GM18519 (cell line): ENCODE measurements at regions not wholly inside any gene's neighbourhood (a gene's known extent, or its start where the extent isn't known, plus 50 kb on each side); places are given as distances from the start of the nearest gene placed in this dataset.
"Not testable (repeated sequence)": the region's sequence is repeated elsewhere in the genome, so short reads cannot be mapped to it uniquely, and the experiment has no call there.

ENCODE experiments used
- ATAC-seq: cut with Tn5 transposase; IDR thresholded peaks from one replicate; pipeline ENCODE4 v1.9.1; 2021; ENCODE audit warnings: mild to moderate bottlenecking, moderate library complexity; ENCODE audit not compliant: unreplicated experiment, low FRiP score

DNA sequence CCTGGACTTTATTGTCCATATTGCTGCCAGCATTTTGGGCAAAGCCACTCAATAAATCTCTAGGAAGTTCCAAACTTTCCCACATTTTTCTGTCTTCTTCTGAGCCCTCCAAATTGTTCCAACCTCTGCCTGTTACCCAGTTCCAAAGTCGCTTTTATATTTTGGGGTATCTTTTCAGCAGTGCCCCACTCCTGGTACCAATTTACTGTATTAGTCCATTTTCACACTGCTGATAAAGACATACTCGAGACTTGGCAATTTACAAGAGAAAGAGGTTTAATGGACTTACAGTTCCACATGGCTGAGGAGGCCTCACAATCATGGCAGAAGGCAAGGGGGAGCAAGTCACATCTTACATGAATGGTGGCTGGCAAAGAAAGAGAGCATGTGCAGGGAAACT, 53.4 kb downstream of the AHSP start:
- not testable (repeated sequence) for ATAC-seq

DNA sequence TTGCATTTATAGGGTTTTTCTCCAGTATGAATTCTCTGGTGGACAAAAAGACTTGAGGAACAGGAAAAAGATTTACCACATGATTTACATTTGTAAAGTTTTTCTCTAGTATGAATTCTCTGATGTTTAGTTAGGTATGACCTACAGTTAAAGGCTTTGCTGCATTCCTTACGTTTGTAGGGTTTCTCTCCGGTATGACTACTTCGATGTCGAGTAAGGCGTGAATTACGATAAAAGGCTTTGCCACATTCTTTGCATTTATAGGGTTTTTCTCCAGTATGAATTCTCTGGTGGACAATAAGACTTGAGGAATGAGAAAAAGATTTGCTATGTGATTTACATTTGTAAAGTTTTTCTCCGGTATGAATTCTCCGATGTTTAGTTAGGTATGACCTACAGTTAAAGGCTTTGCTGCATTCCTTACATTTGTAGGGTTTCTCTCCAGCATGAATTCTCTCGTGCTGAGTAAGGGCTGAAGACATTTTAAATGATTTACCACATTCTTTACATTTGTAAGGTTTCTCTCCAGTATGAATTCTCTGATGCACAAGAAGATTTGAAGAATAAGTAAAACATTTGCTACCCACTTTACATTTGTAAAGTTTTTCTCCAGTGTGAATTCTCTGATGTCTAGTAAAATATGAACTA, 74.2 kb downstream of the AHSP start:
- not testable (repeated sequence) for ATAC-seq

- ATAC-seq, result no peak
Observed at GRCh38 chr16:31618130-31618529, 90.4 kb downstream of the AHSP start.

DNA sequence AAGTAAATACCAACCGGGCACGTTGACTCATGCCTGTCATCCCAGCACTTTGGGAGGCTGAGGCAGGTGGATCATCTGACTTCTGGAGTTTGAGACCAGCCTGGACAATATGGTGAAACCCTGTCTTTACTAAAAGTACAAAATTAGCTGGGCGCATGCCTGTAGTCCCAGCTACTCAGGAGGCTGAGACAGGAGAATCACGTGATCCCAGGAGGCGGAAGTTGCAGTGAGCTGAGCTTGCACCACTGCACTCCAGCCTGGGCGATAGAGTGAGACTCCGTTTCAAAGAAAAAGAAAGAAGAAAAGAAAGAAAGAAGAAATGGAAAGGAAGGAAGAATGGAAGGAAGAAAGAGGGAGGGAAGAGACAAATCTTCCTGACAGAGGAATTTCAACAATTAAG, 108.7 kb downstream of the AHSP start:
- ATAC-seq, result no peak

- no peak for ATAC-seq
Observed at GRCh38 chr16:31641279-31641678, 113.6 kb downstream of the AHSP start.

DNA sequence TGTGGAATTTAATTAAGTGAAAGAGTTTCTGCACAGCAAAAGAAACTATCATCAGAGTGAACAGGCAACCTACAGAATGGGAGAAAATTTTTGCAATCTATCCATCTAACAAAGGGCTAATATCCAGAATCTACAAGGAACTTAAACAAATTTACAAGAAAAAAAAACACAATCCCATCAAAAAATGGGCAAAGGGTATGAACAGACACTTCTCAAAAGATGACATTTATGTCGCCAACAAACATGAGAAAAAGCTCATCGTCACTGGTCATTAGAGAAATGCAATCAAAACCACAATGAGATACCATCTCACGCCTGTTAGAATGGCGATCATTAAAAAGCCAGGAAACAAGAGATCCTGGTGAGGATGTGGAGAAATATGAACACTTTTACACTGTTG, 128.0 kb downstream of the AHSP start:
- ATAC-seq, result not testable (repeated sequence)

- no peak for ATAC-seq
Observed at GRCh38 chr16:31664683-31665482, 137.2 kb downstream of the AHSP start.

DNA sequence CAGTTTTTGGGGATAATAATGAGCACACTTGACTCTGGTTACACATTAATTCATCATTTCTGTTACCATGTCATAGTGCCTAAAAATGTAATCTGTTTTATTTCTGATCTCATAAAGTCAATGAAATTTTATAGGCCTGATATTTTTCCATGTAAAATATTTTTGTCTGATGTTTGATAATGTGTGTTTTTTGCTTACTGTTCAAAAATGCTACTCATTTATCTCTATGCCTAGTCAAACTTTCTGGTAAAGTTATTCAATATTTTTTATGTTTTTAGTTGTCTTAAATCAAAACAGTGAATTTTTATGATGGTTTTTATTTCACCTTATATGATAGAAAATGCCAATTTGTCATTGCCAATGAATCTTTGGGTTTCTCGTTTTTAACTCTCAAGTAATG, 147.0 kb downstream of the AHSP start:
- no peak for ATAC-seq

DNA sequence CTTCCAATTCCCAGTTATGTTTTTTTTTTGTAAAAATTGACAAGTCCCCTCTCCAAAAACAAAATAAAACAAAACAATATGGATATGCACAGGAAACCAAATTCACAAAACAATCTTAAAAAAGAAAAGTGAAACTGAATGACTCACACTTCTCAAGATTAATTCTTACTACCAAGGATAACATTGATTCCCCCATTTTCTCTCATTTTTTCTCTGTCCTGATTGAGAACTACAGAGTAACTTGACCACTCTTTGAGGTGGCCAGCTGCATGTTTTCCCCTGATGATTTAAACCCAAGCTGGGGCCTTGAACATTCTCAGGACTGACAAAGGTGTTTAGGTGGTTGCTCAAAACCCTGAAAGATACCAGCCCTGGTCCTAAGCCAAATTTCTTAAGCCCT, 149.0 kb downstream of the AHSP start:
- ATAC-seq, result no peak

DNA sequence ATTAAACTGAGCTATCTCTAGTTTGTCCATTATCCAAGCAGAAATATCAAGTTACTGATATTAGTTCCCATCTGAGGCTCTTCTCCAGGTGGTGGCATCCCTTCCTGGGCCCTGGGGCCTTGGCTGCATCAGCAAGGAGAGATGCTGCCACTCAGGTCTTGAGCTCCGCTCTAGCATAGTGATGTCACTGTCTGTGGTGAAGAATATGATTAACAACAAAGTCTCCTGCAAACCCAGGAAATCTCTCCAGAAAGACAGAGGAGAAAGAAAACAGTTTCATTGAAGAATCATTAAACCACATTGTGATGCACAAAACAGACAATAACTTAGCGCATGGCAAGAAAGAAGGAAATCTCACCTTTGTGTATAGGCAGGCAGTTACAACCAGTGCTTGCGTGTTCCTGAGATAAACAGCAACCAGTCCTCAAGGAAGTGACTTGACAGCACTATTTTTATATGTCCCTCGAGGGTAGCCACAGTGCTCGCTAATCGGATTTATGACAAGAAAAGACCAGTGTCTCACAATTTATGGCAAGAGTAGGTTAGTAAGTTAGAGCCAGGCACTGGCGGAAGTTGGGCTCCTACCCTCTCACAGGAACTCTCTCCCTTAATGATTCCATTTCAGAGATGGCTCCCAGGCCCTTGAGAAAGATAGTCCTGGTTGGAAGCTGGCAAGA, 151.1 kb downstream of the AHSP start:
- ATAC-seq, result no peak

DNA sequence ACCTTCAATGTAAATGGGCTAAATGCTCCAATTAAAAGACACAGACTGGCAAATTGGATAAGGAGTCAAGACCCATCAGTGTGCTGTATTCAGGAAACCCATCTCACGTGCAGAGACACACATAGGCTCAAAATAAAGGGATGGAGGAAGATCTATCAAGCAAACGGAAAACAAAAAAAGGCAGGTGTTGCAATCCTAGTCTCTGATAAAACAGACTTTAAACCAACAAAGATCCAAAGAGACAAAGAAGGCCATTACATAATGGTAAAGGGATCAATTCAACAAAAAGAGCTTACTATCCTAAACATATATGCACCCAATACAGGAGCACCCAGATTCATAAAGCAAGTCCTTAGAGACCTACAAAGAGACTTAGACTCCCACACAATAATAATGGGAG, 161.6 kb downstream of the AHSP start:
- ATAC-seq, result not testable (repeated sequence)

DNA sequence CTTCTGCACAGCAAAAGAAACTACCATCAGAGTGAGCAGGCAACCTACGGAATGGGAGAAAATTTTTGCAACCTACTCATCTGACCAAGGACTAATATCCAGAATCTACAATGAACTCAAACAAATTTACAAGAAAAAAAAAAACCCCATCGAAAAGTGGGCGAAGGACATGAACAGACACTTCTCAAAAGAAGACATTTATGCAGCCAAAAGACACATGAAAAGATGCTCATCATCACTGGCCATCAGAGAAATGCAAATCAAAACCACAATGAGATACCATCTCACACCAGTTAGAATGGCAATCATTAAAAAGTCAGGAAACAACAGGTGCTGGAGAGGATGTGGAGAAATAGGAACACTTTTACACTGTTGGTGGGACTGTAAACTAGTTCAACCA, 164.6 kb downstream of the AHSP start:
- ATAC-seq, result not testable (repeated sequence)

DNA sequence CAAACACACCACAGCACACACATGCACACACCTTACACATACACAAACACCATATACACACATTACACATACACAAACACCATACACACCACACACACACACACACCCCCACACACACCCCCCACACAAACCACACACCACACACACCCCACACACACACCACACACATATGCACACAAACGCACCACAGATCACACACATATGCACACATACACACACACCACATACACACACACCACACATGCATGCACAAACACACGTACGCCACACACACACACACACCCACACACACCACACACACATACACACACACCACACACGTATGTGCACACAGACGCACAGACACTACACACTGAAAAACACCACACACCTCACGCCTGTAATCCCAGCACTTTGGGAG, 166.0 kb downstream of the AHSP start:
- no peak for ATAC-seq

DNA sequence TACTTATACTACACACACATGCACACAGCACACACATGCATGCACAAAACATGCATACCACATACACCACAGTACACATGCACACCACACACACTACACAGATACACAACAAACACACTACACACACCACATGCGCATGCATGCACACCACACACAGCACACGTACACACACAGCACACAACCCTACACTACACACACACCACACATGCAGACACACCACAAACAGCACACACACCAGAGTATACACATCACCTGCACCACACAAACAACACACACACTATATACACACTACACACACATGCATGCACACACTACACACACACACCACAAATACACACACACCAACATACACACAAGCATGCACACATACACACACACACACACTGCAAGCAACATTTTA, 166.8 kb downstream of the AHSP start:
- ATAC-seq, result no peak

GRCh38 chr16:31695667-31696066, 168.0 kb downstream of the AHSP start:
- ATAC-seq, result peak; percentile 56

- ATAC-seq, result no peak
Observed at GRCh38 chr16:31696968-31697743, 169.5 kb downstream of the AHSP start.

DNA sequence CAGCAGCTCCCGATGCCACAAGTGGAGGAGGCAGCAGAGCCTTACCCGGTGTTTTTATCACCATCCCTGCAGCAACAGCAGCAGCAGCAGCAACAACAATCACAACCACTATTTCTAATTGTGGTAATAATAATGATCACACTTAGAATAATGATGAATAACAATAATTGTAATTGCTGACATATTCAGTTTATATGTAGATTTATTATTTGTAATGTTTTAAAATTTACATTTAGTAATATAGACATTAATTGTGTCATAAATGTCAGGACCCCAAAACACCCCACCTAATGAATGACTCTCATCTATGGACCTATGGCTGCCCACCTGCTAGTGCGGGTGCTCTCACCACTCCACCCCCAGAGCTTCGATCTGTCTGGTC, 170.0 kb downstream of the AHSP start:
- ATAC-seq, result no peak

DNA sequence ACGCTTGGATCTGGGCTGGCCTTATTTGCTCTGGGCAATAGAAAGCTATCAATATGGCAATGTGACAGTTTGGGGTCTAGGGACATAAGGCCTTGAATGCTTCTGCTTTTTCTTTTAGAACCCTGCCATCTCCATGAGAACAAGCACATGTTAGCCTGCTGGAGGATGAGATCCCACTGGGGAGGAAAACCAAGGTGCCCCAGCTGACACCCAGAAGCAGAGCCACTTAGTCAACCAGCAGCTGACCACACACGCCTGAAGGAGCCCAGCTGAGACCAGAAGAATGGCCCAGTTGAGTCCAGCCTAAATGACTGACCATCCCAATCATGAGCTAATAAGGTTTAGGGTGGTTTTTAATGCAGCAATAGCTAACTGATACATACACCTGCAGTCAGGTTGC, 171.2 kb downstream of the AHSP start:
- no peak for ATAC-seq

- no peak for ATAC-seq
Observed at GRCh38 chr16:31699601-31700000, 171.9 kb downstream of the AHSP start.

DNA sequence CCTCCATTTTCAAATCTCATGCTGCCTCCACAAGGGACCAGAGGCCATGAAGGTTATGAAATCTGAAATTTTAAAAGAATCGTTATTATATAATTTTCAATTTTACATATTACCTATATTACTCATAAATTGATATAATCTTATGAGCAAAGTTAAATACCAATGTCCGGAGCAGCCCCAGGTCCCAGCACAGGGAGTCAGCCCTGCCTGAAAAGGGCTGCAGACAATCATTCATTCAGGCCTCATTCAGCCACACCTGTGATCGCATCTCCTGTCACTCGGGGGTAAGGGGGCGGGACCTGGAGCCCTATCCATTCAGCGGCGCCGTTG, 172.5 kb downstream of the AHSP start:
- peak; percentile 87 for ATAC-seq
